HUES64 (cell line): ENCODE measurements at regions not wholly inside any gene's neighbourhood (a gene's known extent, or its start where the extent isn't known, plus 50 kb on each side); places are given as distances from the start of the nearest gene placed in this dataset.
"Not testable (repeated sequence)": the region's sequence is repeated elsewhere in the genome, so short reads cannot be mapped to it uniquely, and the experiment has no call there.

ENCODE experiments used
- H3K27ac ChIP-seq: 2 replicates; pipeline ENCODE4 v1.7.0; 2013; ENCODE audit warnings: low read depth, low read length, inconsistent platforms
- H3K27me3 ChIP-seq: 2 replicates; pipeline ENCODE4 v1.6.1; 2013; ENCODE audit warnings: mild to moderate bottlenecking, low read length; ENCODE audit not compliant: insufficient read depth
- H3K36me3 ChIP-seq: 2 replicates; pipeline ENCODE4 v1.6.1; 2013; ENCODE audit warnings: mild to moderate bottlenecking, low read length; ENCODE audit not compliant: insufficient read depth
- H3K4me1 ChIP-seq: 2 replicates; pipeline ENCODE4 v1.6.1; 2013; ENCODE audit warnings: mild to moderate bottlenecking, low read length, moderate library complexity; ENCODE audit not compliant: insufficient read depth
- H3K4me3 ChIP-seq: 2 replicates; pipeline ENCODE4 v1.5.1; 2013; ENCODE audit warnings: mild to moderate bottlenecking, low read length, moderate library complexity
- H3K9ac ChIP-seq: 2 replicates; pipeline ENCODE4 v1.6.1; 2013; ENCODE audit warnings: mild to moderate bottlenecking, low read depth, low read length
- H3K9me3 ChIP-seq: 2 replicates; pipeline ENCODE4 v1.6.1; 2013; ENCODE audit warnings: low read depth, low read length; ENCODE audit not compliant: insufficient read depth
- WGBS: fragments of 150-250, 120-280 bp; methylation state at CpG from one replicate; pipeline ENCODE4 v1.1.7; 2013; ENCODE audit warnings: missing lambda C conversion rate; 5-methylcytosine and 5-hydroxymethylcytosine counted together

DNA sequence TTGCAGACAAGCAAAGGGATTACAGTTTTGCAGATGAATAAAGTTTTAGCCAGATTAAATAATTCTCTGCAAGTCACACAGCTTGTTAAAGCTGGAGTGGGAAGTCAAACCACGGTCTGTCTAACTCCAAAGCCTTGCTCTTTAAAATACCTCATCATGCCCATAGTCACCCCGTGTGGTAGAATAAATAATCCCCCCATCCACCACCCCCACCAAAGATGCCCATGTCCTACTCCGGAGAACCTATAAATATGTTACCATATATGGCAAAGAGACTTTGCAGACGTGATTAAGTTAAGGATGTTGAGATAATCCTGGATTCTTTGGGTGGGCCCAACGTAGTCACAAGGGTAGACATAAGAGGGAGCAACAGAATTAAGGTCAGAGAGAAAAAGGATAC, 118.7 kb downstream of the BEND2 start:
- peaks cover 15% of the 10 kb centered on the region for H3K4me1 ChIP-seq
- WGBS: 90% methylated on average over 4 of the region's 5 CpGs
- H3K27me3 ChIP-seq: no peaks in the 10 kb centered on the region
- H3K27ac ChIP-seq: no peak overlapping the region
- H3K4me3 ChIP-seq: no peak overlapping the region
- H3K9ac ChIP-seq: no peak overlapping the region
- H3K36me3 ChIP-seq: no peaks in the 10 kb centered on the region
- H3K9me3 ChIP-seq: no peaks in the 10 kb centered on the region

DNA sequence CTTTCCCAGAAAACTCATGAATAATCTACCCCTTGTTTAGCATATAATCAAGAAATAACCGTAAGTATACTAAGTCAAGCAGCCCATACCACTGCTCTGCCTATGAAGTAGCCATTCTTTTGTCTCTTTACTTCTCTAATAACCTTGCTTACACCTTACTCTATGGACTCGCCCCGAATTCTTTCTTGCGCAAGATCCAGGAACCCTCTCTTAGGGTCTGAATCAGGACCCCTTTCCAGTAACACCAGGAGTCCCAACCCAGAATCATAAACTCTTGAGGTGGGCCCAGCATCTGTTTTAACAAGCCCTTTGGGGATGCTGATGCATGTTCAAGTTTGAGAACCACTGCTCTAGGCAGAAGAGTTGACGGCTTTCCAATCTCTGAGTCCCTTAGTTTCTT, 119.6 kb downstream of the BEND2 start:
- no peak overlapping the region for H3K4me3 ChIP-seq
- peaks cover 15% of the 10 kb centered on the region for H3K4me1 ChIP-seq
- H3K36me3 ChIP-seq: no peaks in the 10 kb centered on the region
- H3K27ac ChIP-seq: no peak overlapping the region
- no peaks in the 10 kb centered on the region for H3K27me3 ChIP-seq
- WGBS: 97% methylated on average over 5 of the region's 5 CpGs
- no peaks in the 10 kb centered on the region for H3K9me3 ChIP-seq
- no peak overlapping the region for H3K9ac ChIP-seq

DNA sequence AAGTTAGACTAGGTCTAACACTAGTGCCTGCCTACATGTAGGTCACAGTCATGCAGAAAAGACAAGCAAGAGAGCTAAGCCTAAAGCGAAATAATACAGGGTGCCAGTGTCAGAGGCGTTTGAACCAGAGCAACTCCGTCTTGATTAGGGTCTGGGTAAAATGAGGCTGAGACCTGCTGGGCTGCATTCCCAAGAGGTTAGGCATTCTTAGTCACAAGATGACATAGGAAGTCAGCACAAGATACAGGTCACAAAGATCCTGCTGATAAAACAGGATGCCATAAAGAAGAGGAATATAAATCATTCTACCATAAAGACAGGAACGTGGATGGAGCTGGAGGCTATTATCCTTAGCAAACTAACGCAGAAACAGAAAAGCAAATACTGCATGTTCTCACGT, 120.9 kb downstream of the BEND2 start:
- WGBS: 88% methylated on average over 6 of the region's 6 CpGs
- H3K9ac ChIP-seq: no peak overlapping the region

DNA sequence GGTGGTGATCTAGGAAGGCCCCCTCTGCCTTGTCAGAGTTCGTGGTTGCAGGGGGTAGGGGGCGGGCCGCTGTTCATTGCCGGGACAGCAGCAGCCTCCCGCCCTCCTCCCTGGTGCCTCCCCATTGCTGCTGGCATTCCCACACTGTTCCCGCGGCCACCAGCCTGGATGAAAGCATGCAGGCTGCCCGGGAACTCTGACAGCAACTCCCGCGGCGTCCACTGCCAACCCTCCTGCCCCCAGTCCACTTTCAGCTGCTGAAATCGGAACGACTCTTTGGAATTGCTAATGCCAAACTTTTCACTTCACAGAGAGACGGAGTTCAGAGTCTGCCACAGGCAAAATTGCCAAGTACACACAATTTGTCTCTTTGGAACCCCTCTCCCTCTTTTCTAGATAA, 121.9 kb downstream of the BEND2 start:
- Histone ChIP-seq H3K27me3 (no peaks in the 10 kb centered on the region), H3K9me3 (no peaks in the 10 kb centered on the region), H3K4me3 (peak overlapping the region; percentile 32; the same call in 1 of the 2 replicates), H3K36me3 (no peaks in the 10 kb centered on the region), H3K4me1 (peaks cover 15% of the 10 kb centered on the region), H3K9ac (no peak overlapping the region), H3K27ac (no peak overlapping the region)
- WGBS: 6% methylated on average over 14 of the region's 14 CpGs

More for the DNA sequence above, 120.9 kb downstream of the BEND2 start:
- Histone ChIP-seq H3K4me1 (peaks cover 15% of the 10 kb centered on the region), H3K27ac (no peak overlapping the region), H3K27me3 (no peaks in the 10 kb centered on the region), H3K9me3 (no peaks in the 10 kb centered on the region), H3K4me3 (no peak overlapping the region), H3K36me3 (no peaks in the 10 kb centered on the region)

DNA sequence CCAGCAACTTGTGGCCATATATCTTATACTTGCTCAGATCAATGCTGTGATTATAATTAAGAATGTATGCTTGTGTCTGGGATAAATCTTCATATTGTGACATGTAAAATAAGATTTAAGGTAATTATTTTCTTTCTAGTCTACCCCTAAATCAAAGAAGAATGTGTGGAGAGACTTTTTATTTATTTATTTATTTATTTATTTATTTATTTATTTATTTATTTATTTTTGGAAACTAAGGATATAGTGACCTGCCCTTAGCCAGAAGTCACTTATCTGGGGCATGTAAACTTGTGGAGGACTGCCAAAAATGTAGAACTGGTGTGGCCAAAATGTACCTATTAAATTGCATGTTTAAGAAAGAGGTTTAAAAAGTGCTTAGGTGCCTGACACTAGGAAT, 144.3 kb downstream of the BEND2 start:
- H3K36me3 ChIP-seq: no peaks in the 10 kb centered on the region
- H3K4me1 ChIP-seq: peaks cover 14% of the 10 kb centered on the region
- H3K4me3 ChIP-seq: no peak overlapping the region
- no peak overlapping the region for H3K27ac ChIP-seq
- H3K27me3 ChIP-seq: no peaks in the 10 kb centered on the region
- H3K9me3 ChIP-seq: no peaks in the 10 kb centered on the region
- no peak overlapping the region for H3K9ac ChIP-seq

DNA sequence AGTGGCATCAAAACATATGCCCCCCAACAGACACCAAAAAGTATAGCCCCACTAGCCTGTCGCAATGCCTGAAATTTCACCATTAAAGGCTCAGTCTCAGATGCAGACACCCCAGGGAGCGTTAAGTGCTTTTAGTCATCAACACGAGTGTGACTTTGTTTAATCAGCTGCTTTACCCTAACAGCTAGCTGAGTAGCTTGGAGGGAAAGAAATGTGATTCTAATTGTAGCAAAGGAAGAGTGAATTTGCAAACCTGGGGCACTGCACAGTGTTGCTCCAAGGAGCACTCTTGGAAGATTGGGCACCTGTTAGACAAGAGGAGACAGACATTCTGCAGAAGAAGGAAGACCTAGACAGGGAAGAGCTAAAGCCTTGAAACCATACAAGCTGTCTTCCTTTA, 145.1 kb downstream of the BEND2 start:
- no peak overlapping the region for H3K9ac ChIP-seq
- H3K27ac ChIP-seq: no peak overlapping the region
- H3K9me3 ChIP-seq: no peaks in the 10 kb centered on the region
- H3K4me1 ChIP-seq: peaks cover 14% of the 10 kb centered on the region
- H3K27me3 ChIP-seq: no peaks in the 10 kb centered on the region
- H3K4me3 ChIP-seq: no peak overlapping the region
- WGBS: 31% methylated on average over 3 of the region's 3 CpGs
- H3K36me3 ChIP-seq: no peaks in the 10 kb centered on the region

DNA sequence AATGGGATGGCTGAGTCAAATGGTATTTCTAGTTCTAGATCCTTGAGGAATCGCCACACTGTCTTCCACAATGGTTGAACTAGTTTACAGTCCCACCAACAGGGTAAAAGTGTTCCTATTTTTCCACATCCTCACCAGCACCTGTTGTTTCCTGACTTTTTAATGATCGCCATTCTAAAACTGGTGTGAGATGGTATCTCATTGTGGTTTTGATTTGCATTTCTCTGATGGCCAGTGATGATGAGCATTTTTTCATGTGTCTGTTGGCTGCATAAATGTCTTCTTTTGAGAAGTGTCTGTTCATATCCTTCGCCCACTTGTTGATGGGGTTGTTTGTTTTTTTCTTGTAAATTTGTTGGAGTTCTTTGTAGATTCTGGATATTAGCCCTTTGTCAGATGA, 152.6 kb downstream of the BEND2 start:
- H3K9me3 ChIP-seq, H3K36me3 ChIP-seq, H3K9ac ChIP-seq, H3K4me3 ChIP-seq, H3K27me3 ChIP-seq, H3K27ac ChIP-seq: not testable (repeated sequence)
- 100% methylated on average over 1 of the region's 3 CpGs for WGBS
- H3K4me1 ChIP-seq: peaks cover 12% of the 10 kb centered on the region

DNA sequence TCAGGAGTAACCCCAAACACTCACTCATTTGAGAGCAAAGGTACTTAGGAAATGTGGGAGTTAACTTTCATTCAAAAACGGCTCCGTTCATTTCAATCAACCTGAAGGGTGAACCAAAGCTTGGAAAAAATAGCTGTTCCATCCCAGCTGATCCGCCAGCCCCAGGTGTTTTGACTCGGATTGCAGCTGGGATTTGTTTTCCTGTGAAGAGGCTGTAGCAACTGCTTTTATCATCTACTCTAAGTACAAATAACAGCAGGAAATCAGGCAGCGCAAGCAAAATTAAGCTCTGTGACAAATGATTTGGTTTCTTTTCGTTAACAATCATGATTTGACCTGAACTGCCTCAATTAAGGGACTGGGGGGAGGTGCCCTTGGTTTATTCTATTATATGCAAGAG, 154.7 kb downstream of the BEND2 start:
- 75% methylated on average over 6 of the region's 6 CpGs for WGBS
- no peak overlapping the region for H3K4me3 ChIP-seq
- no peak overlapping the region for H3K9ac ChIP-seq
- H3K27me3 ChIP-seq: no peaks in the 10 kb centered on the region
- H3K4me1 ChIP-seq: peaks cover 12% of the 10 kb centered on the region
- no peaks in the 10 kb centered on the region for H3K36me3 ChIP-seq
- H3K27ac ChIP-seq: no peak overlapping the region
- H3K9me3 ChIP-seq: no peaks in the 10 kb centered on the region

DNA sequence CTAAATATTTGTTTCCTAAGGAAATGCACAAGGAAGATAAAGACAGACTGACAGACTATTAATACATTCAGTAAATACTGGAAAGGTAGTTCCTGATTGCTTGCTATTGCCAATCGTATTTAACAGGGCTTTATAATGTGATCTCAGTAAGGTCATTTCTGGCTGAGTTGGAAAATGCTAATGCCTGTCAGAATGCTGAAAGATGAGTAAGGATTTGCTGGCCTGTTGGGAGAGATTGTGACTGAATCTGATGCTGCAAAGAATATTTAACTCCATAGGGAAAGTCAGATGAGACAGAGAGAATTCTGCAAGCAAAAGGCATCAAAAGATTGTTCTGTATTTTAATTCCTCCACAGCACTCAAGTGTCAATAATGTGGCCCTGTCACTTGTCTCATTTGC, 169.0 kb downstream of the BEND2 start:
- Histone ChIP-seq H3K27ac (no peak overlapping the region), H3K9ac (no peak overlapping the region), H3K4me3 (no peak overlapping the region), H3K9me3 (no peaks in the 10 kb centered on the region), H3K27me3 (no peaks in the 10 kb centered on the region), H3K4me1 (no peaks in the 10 kb centered on the region), H3K36me3 (no peaks in the 10 kb centered on the region)
- 90% methylated on average over 1 of the region's 1 CpG for WGBS

DNA sequence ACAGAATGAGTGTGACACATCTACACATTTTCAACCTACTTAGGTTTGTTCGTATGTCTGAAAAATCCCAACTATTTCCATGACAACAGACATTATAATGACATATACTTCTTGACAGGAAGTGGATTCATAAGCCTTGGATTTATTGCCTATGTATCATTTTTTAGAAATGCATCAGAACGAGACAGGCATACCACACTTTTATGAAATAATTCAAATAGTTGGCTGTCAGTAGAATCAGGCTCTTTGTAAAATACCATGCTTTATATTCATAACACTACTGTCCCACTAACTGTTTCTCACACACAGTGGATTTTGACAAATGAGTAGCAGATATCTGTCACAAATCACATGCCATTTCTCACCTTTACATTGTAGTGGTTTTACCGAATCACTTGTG, 173.2 kb downstream of the BEND2 start:
- H3K4me3 ChIP-seq: no peak overlapping the region
- H3K27ac ChIP-seq: no peak overlapping the region
- WGBS: 76% methylated on average over 2 of the region's 3 CpGs
- no peak overlapping the region for H3K9ac ChIP-seq
- H3K4me1 ChIP-seq: no peaks in the 10 kb centered on the region
- H3K9me3 ChIP-seq: no peaks in the 10 kb centered on the region
- no peaks in the 10 kb centered on the region for H3K27me3 ChIP-seq
- H3K36me3 ChIP-seq: no peaks in the 10 kb centered on the region

DNA sequence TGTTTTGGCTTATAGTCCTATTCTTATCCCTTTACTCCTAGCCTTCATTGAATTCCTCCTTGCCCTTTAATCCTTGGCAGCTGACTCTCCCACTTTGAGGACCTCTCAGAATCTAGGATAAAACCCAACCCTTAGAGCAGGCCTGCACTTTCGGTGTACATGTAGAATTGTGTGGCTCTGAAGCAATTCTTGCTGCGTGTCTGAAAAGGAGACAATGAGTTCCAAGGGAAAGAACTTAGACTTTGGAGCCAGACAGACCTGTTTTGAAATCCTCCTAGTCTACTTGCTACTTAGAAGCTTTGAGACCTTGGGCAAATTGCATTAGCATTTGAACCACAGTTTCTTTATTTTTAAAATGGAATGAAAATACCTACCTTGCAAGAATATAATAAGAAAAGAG, 175.2 kb downstream of the BEND2 start:
- WGBS: 94% methylated on average over 2 of the region's 2 CpGs
- Histone ChIP-seq H3K9ac (no peak overlapping the region), H3K4me3 (no peak overlapping the region), H3K4me1 (no peaks in the 10 kb centered on the region), H3K9me3 (no peaks in the 10 kb centered on the region), H3K36me3 (no peaks in the 10 kb centered on the region), H3K27ac (no peak overlapping the region), H3K27me3 (no peaks in the 10 kb centered on the region)

DNA sequence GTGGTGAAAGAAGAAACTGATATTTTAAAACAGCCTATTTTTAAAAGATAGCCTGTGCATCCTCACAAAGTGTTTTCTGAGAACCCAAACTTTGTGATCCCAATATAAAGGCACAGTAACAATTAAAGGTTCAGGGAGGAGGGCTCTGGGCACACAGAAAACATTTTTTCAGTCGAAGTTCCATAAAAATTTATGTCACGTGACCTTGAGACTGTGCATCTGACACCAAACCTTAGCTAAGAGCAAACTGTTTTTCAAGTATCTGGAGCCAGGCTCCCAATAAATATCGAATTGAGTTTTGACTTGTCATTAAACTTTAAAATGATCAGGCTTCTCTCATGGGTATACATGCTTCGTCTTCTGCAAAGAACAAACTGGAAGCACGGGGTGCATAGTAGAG, 177.9 kb downstream of the BEND2 start:
- Histone ChIP-seq H3K4me3 (no peak overlapping the region), H3K9me3 (no peaks in the 10 kb centered on the region), H3K27me3 (no peaks in the 10 kb centered on the region), H3K27ac (no peak overlapping the region), H3K4me1 (no peaks in the 10 kb centered on the region), H3K9ac (no peak overlapping the region), H3K36me3 (no peaks in the 10 kb centered on the region)
- WGBS: 95% methylated on average over 5 of the region's 5 CpGs
